SK-N-DZ (cell line): ENCODE measurements at regions not wholly inside any gene's neighbourhood (a gene's known extent, or its start where the extent isn't known, plus 50 kb on each side); places are given as distances from the start of the nearest gene placed in this dataset.

Experiments used
- DNase-seq: peaks from one replicate; pipeline ENCODE4 v3.0.0-alpha.2; 2015; ENCODE audit warnings: low spot score

GRCh38 chr5:145260670-145261069 is 574.5 kb downstream of the PRELID2 start:
- no peak for DNase-seq

- no peak for DNase-seq
Observed at GRCh38 chr5:145247745-145248040, 587.4 kb downstream of the PRELID2 start.

DNA sequence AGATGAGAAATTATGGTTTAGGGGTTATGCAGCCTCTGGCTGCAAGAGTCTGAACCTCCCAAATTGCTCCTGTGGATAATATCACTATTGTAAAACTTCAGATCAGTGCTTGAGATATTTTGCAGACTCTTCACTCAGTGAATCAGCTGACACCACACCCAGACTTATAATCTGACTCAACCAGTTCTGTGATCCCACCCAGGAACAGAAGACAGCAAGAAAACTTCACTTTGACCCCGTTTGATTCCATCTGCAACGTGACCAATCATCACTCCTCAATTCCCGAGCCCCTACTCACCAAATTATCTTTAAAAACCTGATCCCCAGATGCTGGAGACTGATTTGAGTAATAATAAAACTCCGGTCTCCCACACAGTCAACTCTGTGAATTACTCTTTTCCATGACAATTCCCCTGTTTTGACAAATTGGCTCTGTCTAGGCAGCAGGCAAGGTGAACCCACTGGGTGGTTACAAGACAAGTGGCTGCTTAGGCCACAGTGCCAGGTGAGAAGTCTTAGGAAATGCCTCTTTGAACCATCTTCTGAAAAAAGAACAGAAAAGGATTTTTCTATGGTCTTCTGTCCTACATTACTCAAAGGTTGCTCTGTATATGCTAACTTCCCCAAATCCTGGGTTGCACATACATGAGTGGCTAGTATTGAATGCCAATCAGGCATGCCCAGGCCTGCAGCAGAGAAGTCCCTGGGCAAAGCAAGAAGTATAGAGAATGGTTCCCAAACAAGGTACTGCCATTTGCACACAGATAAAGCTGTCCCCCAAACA is 588.0 kb downstream of the PRELID2 start:
- DNase-seq, result no peak

DNA sequence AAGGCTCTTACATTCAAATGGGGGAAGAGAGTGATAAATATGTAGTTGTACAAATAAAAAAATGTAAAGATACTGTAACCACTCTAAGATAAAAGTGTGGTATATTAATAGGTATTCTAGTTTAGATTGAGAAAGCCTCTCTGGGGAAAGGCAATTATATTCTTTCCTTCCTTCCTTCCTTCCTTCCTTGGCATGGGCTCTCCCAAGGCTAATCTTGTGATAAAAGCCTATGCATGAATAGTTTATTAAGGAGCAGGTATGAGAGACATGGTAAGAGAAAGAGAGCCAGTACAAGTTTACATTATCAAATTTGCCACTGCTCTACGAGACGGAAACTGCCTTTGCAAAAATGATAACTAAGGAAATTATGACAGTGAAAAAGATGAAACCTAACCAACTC is 588.8 kb downstream of the PRELID2 start:
- DNase-seq, result no peak

- no peak for DNase-seq
Observed at GRCh38 chr5:145245354-145245753, 589.8 kb downstream of the PRELID2 start.

- DNase-seq, result no peak
Observed at GRCh38 chr5:145244788-145245187, 590.4 kb downstream of the PRELID2 start.

GRCh38 chr5:145244251-145244650 is 590.9 kb downstream of the PRELID2 start:
- no peak for DNase-seq

DNA sequence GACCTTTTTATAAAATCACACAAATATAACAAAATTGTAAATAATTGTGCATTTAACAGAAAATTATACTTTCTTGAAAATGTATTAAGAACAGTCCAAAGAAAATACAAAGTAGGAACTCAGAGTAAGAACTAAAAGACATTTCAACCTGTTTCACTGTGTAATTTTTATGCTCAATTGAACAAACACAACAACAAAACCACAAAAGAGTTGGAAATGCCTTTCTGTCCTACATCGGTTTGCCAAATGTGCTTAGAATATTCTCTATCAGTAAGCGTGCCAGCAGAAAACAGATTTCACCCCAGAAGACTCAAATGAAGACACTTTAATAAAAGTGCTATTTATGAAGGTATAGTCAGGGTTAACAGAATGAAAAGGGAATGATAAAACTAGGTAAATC is 592.1 kb downstream of the PRELID2 start:
- no peak for DNase-seq

- no peak for DNase-seq
Observed at GRCh38 chr5:145242551-145242950, 592.6 kb downstream of the PRELID2 start.

GRCh38 chr5:145237843-145238242 is 597.3 kb downstream of the PRELID2 start:
- DNase-seq, result peak; percentile 64

GRCh38 chr5:145236983-145237382 is 598.2 kb downstream of the PRELID2 start:
- DNase-seq, result no peak

- no peak for DNase-seq
Observed at GRCh38 chr5:145236127-145236526, 599.0 kb downstream of the PRELID2 start.

DNA sequence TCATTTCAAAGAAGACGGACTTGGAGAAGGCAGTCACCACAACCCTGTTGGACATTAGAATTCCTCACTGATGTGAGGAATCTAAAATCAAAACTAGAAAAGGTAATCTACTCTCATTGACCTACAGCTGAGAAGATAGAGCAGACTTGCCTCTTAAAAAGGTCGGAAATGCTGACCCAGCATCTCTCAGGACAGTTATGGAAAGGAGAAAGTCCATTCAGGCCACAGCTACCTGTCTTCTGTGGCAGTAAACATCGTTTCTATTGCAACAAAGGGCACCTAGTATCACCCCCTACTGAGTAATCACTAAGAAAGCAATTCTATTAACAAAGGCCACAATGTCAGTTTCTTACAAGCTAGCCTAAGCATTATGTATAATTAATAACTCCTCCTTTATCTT is 601.7 kb downstream of the PRELID2 start:
- DNase-seq, result no peak

DNA sequence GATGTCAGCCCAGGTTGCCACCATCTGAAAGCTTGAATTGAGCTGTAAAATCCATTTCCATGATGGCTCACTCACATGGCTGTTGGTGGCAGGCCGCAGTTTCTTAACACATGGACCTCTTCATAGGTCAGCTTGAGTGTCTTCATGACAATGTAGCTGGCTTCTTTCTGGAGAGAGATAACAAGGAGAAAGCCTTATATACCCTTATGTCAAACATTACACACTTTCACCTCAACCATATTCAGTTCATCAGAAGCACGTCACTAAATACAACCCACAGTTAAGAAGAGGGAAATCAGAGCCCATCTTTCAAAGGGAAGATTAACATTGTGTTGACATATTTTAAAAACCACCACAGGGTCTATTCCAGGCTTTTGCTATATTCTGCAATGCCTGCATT is 604.4 kb downstream of the PRELID2 start:
- DNase-seq, result no peak

DNA sequence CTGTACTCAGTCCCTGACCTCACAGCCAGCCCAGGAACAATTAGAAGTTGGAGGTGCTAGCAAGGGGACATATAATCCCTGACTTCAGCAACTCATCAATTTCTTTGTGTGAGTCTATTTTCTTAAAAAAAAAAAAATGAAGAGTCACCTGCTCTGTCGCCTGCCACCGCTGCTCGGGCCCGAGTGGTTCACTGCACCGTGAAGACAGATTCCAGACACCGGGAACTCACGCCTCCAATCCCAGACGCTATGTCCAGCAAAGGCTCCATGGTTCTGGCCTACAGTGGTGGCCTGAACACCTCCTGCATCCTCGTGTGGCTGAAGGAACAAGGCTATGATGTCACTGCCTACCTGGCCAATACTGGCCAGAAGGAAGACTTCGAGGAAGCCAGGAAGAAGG is 606.6 kb downstream of the PRELID2 start:
- DNase-seq, result no peak

DNA sequence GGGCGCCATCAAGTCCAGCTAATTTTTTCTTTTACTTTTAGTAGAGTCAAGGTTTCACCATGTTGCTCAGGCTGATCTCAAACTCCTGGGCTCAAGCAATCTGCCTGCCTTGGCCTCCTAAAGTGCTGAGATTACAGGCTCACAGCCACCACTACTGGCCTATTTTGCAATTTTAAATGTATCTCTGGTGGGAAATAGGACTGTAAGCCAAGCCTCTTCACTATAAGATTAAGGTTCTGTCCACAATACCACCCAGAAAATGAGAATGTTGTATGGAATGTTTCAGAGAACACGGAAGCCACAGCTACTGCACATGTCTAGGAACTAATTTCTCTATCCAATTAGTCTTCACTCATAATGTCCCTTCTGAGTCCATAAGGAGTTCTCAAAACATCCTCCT is 607.3 kb downstream of the PRELID2 start:
- no peak for DNase-seq

GRCh38 chr5:145226726-145227125 is 608.4 kb downstream of the PRELID2 start:
- DNase-seq, result no peak

DNA sequence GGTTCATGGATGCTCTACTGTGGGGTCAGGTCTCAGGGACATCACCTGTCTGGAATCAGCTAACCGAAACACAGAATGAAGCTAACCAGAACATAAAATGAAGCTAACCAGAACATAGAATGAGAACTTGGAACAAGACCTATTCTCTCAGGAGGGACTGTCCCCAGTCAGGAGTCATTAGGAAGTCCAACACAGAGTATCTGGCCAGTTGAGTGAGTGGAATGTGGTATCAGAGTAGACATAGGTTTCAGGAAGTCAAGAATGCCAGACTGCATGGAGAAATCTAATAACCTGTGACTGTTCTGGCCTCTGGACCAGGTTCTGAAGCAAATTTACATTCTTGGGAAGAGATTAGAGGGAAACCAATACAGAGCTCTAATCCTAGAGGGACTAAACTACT is 609.6 kb downstream of the PRELID2 start:
- DNase-seq, result peak; percentile 62

- no peak for DNase-seq
Observed at GRCh38 chr5:145223582-145223981, 611.6 kb downstream of the PRELID2 start.

DNA sequence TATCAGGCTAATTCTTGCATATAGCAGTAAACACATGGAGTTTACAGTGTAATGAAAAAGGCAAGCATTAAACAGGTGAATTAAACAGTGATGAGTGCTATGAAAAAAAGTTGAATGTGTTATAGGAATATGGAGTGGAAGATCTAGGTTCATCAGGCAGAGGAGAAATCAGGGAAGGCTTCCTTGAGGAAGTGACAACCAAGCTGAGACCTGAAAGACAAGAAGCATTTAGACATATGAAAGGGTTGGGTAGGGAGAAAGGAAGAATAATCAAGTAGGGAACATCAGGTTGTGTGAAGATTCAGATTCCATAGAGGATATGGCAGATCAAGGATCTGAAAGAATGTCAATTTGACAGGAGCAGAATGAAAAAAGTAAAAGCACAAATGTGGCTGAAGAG is 612.5 kb downstream of the PRELID2 start:
- DNase-seq, result no peak

DNA sequence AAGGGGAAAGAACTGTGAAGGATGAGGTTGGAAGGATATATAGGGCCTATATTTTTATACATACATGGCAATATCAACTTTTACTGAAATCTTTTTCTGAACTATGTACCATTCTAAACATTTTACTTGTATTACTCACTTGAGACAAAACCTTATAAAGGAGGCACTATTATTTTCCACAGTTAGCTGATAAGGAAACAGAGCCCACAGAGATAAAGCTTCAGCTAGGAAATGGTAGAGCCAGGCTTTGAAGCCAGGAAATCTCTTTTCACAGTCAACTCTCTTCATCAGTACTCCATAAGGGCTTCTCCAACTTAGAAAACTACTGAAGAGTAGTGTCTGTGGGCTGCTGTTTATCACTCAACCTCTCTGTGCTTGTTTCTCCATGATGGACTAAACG is 613.7 kb downstream of the PRELID2 start:
- DNase-seq, result no peak

- DNase-seq, result no peak
Observed at GRCh38 chr5:145220481-145220880, 614.7 kb downstream of the PRELID2 start.

DNA sequence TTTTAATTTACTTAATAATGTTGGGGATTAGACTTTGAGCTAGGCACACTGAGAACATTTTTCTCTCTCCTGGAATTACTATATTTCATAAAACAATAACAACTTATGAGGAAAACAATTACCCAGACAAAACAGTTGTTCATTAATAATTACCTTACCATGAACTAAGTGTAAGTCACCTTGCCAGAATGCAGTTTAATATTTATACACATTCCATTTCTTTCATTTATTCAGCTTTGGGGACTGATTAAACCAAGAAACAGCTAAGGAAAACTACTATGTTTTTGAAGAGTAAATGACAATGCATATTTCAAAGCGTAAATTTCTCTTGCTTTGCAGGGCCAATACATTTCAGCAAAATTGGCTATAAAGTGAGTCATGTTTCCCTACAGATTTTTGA is 616.2 kb downstream of the PRELID2 start:
- no peak for DNase-seq

DNA sequence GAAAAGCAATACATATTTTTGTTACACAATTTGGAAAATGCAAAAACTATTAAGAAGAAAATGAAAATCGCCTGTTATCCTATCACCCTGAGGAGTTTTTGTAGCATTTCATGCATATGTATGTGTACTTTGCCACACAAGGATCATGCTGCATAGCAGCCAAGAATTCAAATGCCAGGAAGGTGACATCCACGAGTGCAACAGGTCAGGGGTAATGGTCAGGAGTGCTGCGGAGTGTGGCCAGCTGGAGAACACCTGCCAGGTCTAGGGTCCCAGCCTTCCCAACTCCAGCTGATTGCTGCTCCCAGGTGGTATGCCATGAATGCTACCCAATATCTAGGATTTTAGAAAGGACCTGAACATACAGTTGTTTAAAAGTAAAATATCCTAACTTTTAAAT is 617.1 kb downstream of the PRELID2 start:
- no peak for DNase-seq
